Fibroblast of pulmonary artery (primary cell): ENCODE measurements at regions not wholly inside any gene's neighbourhood (a gene's known extent, or its start where the extent isn't known, plus 50 kb on each side); places are given as distances from the start of the nearest gene placed in this dataset.
"Not testable (repeated sequence)": the region's sequence is repeated elsewhere in the genome, so short reads cannot be mapped to it uniquely, and the experiment has no call there.

ENCODE experiments used
- DNase-seq: peaks from one replicate; pipeline ENCODE4 v3.0.0-alpha.2; 2010; ENCODE audit warnings: low read depth
- H3K4me3 ChIP-seq: replicated peaks from 2 replicates; pipeline ENCODE4 v1.5.1; 2011; ENCODE audit warnings: low read depth, mild to moderate bottlenecking, control low read depth, low read length, moderate library complexity
- CTCF ChIP-seq: IDR thresholded peaks from 2 replicates; pipeline ENCODE4 v1.5.1; 2011; ENCODE audit warnings: mild to moderate bottlenecking, control low read depth, low read length, inconsistent platforms; ENCODE audit errors: missing control alignments

DNA sequence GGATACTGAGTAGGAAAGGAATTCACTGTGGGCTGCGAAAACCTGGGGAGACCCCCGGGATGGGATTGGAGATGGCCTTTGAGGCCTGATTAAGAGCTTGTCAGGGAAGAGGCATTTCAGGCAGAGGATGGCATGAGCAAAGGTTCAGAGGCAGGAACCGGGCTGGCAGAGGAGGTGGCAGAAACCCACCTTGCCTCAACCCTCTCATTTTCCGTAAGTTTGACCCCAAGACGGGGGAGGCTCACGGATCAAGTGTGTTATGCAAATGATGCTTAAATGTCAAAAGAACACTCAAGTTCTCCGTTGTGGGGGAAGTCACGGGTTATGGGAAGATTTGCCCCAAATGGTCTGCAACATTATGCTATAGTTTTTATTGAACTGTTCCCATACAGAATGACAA lies 88.3 kb downstream of the MYCN start:
- TF ChIP-seq CTCF, result no peak
- DNase-seq, result no peak

GRCh38 chr2:16026816-16027501 lies 86.6 kb downstream of the MYCN start:
- TF ChIP-seq CTCF, result no peak
- H3K4me3 ChIP-seq, result no peak overlapping the region
- no peak for DNase-seq

More for the DNA sequence above, 88.3 kb downstream of the MYCN start:
- H3K4me3 ChIP-seq, result no peak overlapping the region

GRCh38 chr2:16025876-16026640 lies 85.7 kb downstream of the MYCN start:
- no peak for TF ChIP-seq CTCF
- no peak for DNase-seq
- H3K4me3 ChIP-seq, result no peak overlapping the region

DNA sequence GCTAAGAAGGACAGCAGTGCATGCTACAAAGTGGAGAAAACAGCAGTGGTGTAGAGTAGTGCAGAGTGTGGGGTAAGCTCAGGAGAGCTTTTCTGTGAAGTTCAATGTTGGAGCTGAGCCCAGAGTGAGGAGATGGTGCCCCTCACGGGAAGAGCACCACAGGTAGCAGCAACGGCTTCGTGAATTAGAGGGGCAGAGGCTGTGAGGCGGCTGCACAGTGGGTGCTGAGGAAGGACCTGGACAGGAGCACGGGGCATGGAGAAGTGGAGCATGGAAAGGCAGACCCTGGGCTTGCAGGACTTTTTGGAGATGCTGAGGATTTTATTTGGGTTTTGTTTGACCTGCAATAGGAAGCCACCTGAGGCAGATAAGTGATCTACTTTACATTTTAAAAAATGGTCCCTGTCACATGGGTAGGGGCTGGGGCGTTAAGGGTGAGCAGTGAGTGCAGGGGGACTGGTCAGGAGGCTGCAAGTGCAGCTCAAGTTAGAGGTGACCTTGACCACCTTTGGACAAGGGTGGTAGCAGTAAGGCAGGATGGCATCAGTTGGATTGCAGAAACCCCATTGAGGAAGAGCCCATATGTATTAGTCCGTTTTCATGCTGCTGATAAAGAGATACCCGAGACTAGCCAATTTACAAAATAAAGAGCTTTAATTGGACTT lies 85.0 kb downstream of the MYCN start:
- no peak for TF ChIP-seq CTCF
- no peak for DNase-seq
- no peak overlapping the region for H3K4me3 ChIP-seq

DNA sequence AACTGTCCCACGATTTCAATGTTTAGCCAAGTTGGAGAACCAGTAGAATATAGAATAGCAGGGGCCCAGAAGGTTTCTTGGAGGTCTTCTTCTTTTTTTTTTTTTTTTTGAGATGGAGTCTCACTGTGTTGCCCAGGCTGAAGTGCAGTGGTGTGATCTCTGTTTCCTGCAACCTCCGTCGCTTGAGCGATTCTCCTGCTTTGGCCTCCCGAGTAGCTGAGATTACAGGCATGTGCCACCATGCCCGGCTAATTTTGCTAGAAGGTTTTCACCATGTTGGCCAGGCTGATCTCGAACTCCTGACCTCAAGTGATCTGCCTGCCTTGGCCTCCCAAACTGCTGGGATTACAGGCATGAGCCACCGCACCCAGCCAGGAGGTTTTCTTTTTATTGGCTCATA lies 84.3 kb downstream of the MYCN start:
- not testable (repeated sequence) for DNase-seq

DNA sequence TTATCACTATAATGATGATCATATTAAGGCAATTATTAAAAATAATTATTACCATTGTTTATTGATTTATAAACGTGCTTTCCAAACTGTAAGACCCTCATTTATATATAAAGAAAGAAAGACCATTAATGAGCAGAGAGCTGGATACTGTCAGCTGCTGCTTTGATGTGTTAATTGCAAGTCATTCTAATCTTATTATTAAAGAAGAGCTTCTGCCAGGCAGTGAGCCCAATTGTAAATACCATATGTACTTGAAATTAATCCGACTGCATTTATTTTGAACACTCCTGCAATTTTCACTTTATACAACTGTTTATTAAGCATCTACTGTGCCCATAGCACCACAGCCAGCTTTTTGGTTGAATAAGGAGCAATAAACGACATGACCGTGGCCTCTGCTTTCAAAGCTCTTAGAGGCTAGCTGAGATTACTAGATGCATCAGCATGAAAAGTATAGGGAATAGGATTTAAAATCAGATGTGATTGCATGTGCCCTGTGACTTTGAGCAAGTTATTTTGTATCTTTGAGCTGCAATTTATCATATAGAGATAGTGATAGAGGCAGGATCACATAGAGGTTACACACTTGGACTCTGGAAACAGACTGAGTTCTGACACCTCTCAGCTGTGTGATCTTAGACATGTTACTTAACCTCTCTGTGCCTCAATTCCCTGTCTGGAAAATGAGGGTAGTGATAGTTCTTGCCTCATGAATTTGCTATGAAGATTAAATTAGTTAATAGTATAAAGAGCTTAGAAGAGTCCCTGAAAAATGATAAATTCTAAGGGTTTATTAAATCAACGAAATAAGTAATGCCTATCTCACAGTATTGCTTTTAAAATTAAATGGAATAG lies 83.4 kb downstream of the MYCN start:
- TF ChIP-seq CTCF, result no peak
- no peak for DNase-seq
- no peak overlapping the region for H3K4me3 ChIP-seq

More for the DNA sequence above, 84.3 kb downstream of the MYCN start:
- H3K4me3 ChIP-seq, result not testable (repeated sequence)
